Stimulated activated CD4-positive, alpha-beta T cell treated with anti-CD3 and anti-CD28 coated beads, Interleukin-4, amount 100 ng/mL, for 24 hours (primary cell): ENCODE measurements at regions not wholly inside any gene's neighbourhood (a gene's known extent, or its start where the extent isn't known, plus 50 kb on each side); places are given as distances from the start of the nearest gene placed in this dataset.

ENCODE experiments used
- DNase-seq: peaks from one replicate; pipeline ENCODE4 v3.0.0-alpha.2; 2020

GRCh38 chr15:99511866-99512661 is 53.7 kb upstream of the MEF2A start:
- no peak for DNase-seq

- no peak for DNase-seq
These were observed 51.5 kb upstream of the MEF2A start for GRCh38 chr15:99514306-99514705.
